ENCODE measurements at regions not wholly inside any gene's neighbourhood (a gene's known extent, or its start where the extent isn't known, plus 50 kb on each side); places are given as distances from the start of the nearest gene placed in this dataset.
A peak's percentile ranks its signal among the peaks of the same experiment; 100 is the strongest.
"Not testable (repeated sequence)": the region's sequence is repeated elsewhere in the genome, so short reads cannot be mapped to it uniquely, and the experiment has no call there.

GRCh38 chr2:242011991-242012764, 142.6 kb downstream of the RTP5 start:
- no peak for TF ChIP-seq Cebpa-rat (IDR thresholded peaks at IDR 0.05)
- no peaks in the 10 kb centered on the region for H3K36me3 ChIP-seq
- peaks cover 0 to 26% (median 15%) of the 10 kb centered on the region in 11 experiments; a peak in 20 of 22 replicates for H3K9me3 ChIP-seq (replicated peaks in 1 of 11)
- no peak overlapping the region for H3K4me3 ChIP-seq
- H3K27me3 ChIP-seq = no peaks in the 10 kb centered on the region
- H4K20me1 ChIP-seq = peaks cover 0 to 10% (median 0%) of the 10 kb centered on the region in 11 experiments; a peak in 1 of 22 replicates
- no peak overlapping the region for H3K9ac ChIP-seq
- peak overlapping the region in 6 of 11 experiments; percentile 5 to 57 (median 44); a peak in 6 of 22 replicates for H3K27ac ChIP-seq
- H3K4me1 ChIP-seq = peaks cover 0 to 25% (median 21%) of the 10 kb centered on the region in 10 experiments
- H3K4me2 ChIP-seq = peak overlapping the region in 4 of 11 experiments; percentile 9 to 59 (median 52); a peak in 7 of 22 replicates

- H3K36me3 ChIP-seq = no peaks in the 10 kb centered on the region
- H3K9ac ChIP-seq = no peak overlapping the region
- no peak overlapping the region for H3K4me2 ChIP-seq
- no peaks in the 10 kb centered on the region for H3K27me3 ChIP-seq
- peaks cover 0 to 10% (median 0%) of the 10 kb centered on the region in 11 experiments; a peak in 1 of 22 replicates for H4K20me1 ChIP-seq
- H3K27ac ChIP-seq = no peak overlapping the region
- peaks cover 0 to 31% (median 21%) of the 10 kb centered on the region in 10 experiments for H3K4me1 ChIP-seq
- H3K9me3 ChIP-seq (replicated peaks in 1 of 11) = peaks cover 0 to 34% (median 17%) of the 10 kb centered on the region in 11 experiments; a peak in 20 of 22 replicates
- TF ChIP-seq Cebpa-rat (IDR thresholded peaks at IDR 0.05) = no peak
- no peak overlapping the region for H3K4me3 ChIP-seq
Observed at GRCh38 chr2:242012956-242013764, 143.6 kb downstream of the RTP5 start.

GRCh38 chr2:242013771-242014170, 144.2 kb downstream of the RTP5 start:
- H3K9me3 ChIP-seq (replicated peaks in 1 of 11) = peaks cover 0 to 39% (median 22%) of the 10 kb centered on the region in 11 experiments; a peak in 20 of 22 replicates
- H3K9ac ChIP-seq = no peak overlapping the region
- H3K36me3 ChIP-seq = no peaks in the 10 kb centered on the region
- no peak overlapping the region for H3K27ac ChIP-seq
- peaks cover 5 to 37% (median 21%) of the 10 kb centered on the region in 10 experiments for H3K4me1 ChIP-seq
- no peaks in the 10 kb centered on the region for H3K27me3 ChIP-seq
- H4K20me1 ChIP-seq = peaks cover 0 to 10% (median 0%) of the 10 kb centered on the region in 11 experiments; a peak in 1 of 22 replicates
- no peak overlapping the region for H3K4me3 ChIP-seq
- no peak overlapping the region for H3K4me2 ChIP-seq
- TF ChIP-seq Cebpa-rat (IDR thresholded peaks at IDR 0.05) = no peak

- Histone ChIP-seq H3K9ac (no peak overlapping the region), H3K27me3 (peaks cover 0 to 5% (median 0%) of the 10 kb centered on the region in 11 experiments; a peak in 7 of 22 replicates), H3K27ac (no peak overlapping the region), H3K4me2 (peak overlapping the region in 8 of 11 experiments; percentile 18 to 61 (median 42); a peak in 11 of 22 replicates), H3K36me3 (no peaks in the 10 kb centered on the region), H3K4me1 (peaks cover 9 to 52% (median 27%) of the 10 kb centered on the region in 10 experiments), H3K9me3 (replicated peaks in 1 of 11) (peaks cover 0 to 42% (median 18%) of the 10 kb centered on the region in 11 experiments; a peak in 14 of 22 replicates), H3K4me3 (no peak overlapping the region), H4K20me1 (peaks cover 0 to 10% (median 0%) of the 10 kb centered on the region in 11 experiments; a peak in 1 of 22 replicates)
- TF ChIP-seq Cebpa-rat (IDR thresholded peaks at IDR 0.05) = no peak
Observed at GRCh38 chr2:242015108-242016065, 145.9 kb downstream of the RTP5 start.

DNA sequence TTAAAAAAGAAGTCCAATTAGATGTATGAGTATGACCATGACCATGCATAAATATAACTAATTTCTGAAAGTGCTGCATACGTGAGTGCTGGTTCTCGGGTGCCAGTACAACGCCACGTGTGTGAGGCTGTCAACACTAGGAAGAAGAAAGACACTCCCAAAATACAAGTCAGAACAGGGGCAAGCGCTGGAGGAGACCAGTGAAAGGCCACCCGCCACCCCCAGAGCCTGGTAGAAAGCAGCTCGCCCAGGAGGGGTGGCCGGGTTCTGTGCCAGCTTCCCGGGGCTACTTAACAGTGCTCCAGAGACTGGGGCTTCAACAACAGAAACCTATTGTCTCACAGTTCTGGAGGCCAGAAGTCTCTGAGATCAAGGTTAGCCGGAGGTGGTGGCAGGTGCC, 147.6 kb downstream of the RTP5 start:
- Histone ChIP-seq H4K20me1 (peaks cover 0 to 10% (median 0%) of the 10 kb centered on the region in 11 experiments; a peak in 1 of 22 replicates), H3K4me2 (peak overlapping the region in 2 of 11 experiments; percentile 19 to 27; a peak in 2 of 22 replicates), H3K4me3 (no peak overlapping the region), H3K9ac (no peak overlapping the region), H3K27me3 (peaks cover 0 to 20% (median 0%) of the 10 kb centered on the region in 11 experiments; a peak in 9 of 22 replicates), H3K27ac (no peak overlapping the region), H3K4me1 (peaks cover 5 to 63% (median 27%) of the 10 kb centered on the region in 10 experiments; a peak in 18 of 20 replicates), H3K36me3 (no peaks in the 10 kb centered on the region), H3K9me3 (replicated peaks in 1 of 11) (peaks cover 0 to 57% (median 22%) of the 10 kb centered on the region in 11 experiments; a peak in 19 of 22 replicates)
- no peak for TF ChIP-seq Cebpa-rat (IDR thresholded peaks at IDR 0.05)

GRCh38 chr2:242018416-242018815, 148.9 kb downstream of the RTP5 start:
- peaks cover 0 to 77% (median 40%) of the 10 kb centered on the region in 10 experiments; a peak in 15 of 20 replicates for H3K4me1 ChIP-seq
- H3K9ac ChIP-seq, H4K20me1 ChIP-seq, H3K36me3 ChIP-seq, H3K4me3 ChIP-seq, H3K27ac ChIP-seq: not testable (repeated sequence)
- H3K4me2 ChIP-seq = peak overlapping the region in 5 of 11 experiments; percentile 13 to 45 (median 33); a peak in 8 of 22 replicates
- peaks cover 0 to 33% (median 0%) of the 10 kb centered on the region in 11 experiments; a peak in 9 of 22 replicates for H3K27me3 ChIP-seq
- peaks cover 0 to 70% (median 35%) of the 10 kb centered on the region in 11 experiments; a peak in 20 of 22 replicates for H3K9me3 ChIP-seq (replicated peaks in 1 of 11)

DNA sequence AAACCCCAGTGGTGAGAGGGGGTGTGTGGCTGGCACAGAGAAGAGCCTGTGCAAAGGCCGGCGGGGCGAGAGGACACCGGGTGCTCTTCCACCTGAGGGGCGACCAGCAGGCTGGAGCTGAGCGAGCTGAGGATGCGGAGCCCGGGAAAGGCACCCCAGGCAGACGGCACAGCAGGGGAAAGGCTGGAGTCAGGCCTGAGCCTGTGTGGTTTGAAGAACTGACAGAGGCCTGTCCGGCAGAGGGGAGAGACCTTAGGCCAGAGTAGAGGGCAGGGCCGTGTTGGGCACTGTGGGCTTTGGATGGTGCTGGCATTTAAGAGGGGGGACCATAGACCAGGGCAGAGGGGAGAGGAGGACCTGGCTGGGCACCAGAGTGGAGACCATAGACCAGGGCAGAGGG, 149.8 kb downstream of the RTP5 start:
- Histone ChIP-seq H3K27me3 (peaks cover 0 to 42% (median 0%) of the 10 kb centered on the region in 11 experiments; a peak in 9 of 22 replicates), H4K20me1 (no peaks in the 10 kb centered on the region; a peak in 1 of 22 replicates), H3K4me3 (no peak overlapping the region), H3K27ac (no peak overlapping the region), H3K4me2 (peak overlapping the region in 4 of 11 experiments; percentile 21 to 45 (median 26); a peak in 6 of 22 replicates), H3K9ac (no peak overlapping the region), H3K36me3 (no peaks in the 10 kb centered on the region), H3K9me3 (replicated peaks in 1 of 11) (peaks cover 4 to 80% (median 42%) of the 10 kb centered on the region in 11 experiments; a peak in 20 of 22 replicates), H3K4me1 (peaks cover 0 to 82% (median 43%) of the 10 kb centered on the region in 10 experiments; a peak in 15 of 20 replicates)
- no peak for TF ChIP-seq Cebpa-rat (IDR thresholded peaks at IDR 0.05)

All from BLaER1 treated with 17β-estradiol and CSF1 and Interleukin-3, amounts not matched to agents 10 nM and 100 nM (cell line).